ENCODE measurements at regions not wholly inside any gene's neighbourhood (a gene's known extent, or its start where the extent isn't known, plus 50 kb on each side); places are given as distances from the start of the nearest gene placed in this dataset.
A peak's percentile ranks its signal among the peaks of the same experiment; 100 is the strongest.
"Not testable (repeated sequence)": the region's sequence is repeated elsewhere in the genome, so short reads cannot be mapped to it uniquely, and the experiment has no call there.

GRCh38 chr1:195686764-195687163 lies 921.5 kb downstream of the KCNT2 start:
- TF ChIP-seq CTCF (IDR thresholded peaks at IDR 0.05; ENCODE audit: extremely low read depth, low read depth, low read length): no peak
- Histone ChIP-seq H3K27me3 (ENCODE audit: insufficient read depth, low read length) (no peaks in the 10 kb centered on the region), H3K4me2 (ENCODE audit: insufficient read depth, low read length) (no peak overlapping the region), H3K4me1 (ENCODE audit: insufficient read depth, low read length) (no peaks in the 10 kb centered on the region), H3K79me2 (ENCODE audit: insufficient read depth, low read length) (no peaks in the 10 kb centered on the region), H3K36me3 (ENCODE audit: insufficient read depth, low read length) (no peaks in the 10 kb centered on the region), H4K20me1 (ENCODE audit: insufficient read depth, low read length) (no peaks in the 10 kb centered on the region), H2AFZ (ENCODE audit: low read length) (no peak overlapping the region), H3K27ac (ENCODE audit: low read depth, low read length) (no peak overlapping the region), H3K9me3 (ENCODE audit: low read depth, low read length) (no peaks in the 10 kb centered on the region), H3K4me3 (ENCODE audit: insufficient read depth, low read length) (no peak overlapping the region)
- DNase-seq (ENCODE audit: insufficient read length, low spot score, missing footprints): no peak

DNA sequence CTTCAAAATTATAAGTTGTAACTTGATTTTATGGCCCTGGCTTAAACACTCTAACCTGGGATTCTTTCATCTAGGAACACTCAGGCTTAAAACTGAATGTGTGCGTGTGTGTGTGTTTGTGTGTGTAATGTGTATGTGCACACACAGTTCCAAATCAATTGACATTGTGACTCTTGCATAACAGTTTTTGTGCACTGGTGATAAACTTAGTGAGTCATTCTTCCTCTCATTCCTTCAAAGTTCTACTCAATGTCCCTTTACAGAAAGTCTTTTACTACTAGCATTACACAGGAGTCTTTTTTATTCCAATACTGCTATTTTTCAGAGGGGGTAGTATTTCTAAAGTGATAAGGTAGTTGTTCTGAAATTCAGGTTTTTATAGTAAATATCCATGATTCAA lies 943.6 kb downstream of the KCNT2 start:
- peak; percentile 9 for DNase-seq (ENCODE audit: insufficient read length, low spot score, missing footprints)
- no peak overlapping the region for H3K4me3 ChIP-seq (ENCODE audit: insufficient read depth, low read length)
- no peak overlapping the region for H3K4me2 ChIP-seq (ENCODE audit: insufficient read depth, low read length)

DNA sequence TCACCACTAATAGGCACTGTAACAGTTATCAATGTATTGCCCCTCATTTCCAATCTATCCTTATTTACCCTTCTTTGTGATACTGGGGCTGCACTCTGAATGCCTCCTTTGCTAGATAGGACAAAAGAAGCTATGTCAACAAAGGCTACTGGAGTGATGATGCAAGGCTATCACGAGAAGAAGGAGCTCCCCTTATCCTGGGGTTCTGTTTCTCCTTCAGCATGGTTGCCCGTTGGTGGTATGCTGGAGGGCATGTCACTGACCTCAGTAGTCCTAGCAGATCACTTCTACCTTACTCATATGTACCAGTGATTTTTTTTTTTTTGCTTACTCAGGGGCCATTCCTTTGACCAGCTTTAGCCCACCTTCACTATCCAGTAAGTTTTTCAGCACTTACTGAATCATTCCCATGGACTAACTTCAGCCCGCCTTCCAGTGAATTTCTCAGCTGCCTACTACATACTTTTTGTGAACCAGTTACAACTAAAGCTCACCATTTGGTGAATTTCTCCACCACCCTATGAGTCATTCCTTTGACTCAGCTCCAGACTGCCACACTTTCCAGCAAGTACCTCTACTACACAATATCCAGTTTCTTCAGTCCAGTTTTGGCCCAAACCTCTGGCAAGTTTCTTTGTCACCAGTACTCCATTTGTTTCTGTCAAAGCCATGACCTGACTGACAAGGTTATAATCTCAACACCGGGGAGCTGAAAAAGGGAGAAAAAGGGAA lies 944.5 kb downstream of the KCNT2 start:
- Histone ChIP-seq H3K79me2 (ENCODE audit: insufficient read depth, low read length) (no peaks in the 10 kb centered on the region), H3K27ac (ENCODE audit: low read depth, low read length) (no peak overlapping the region)
- TF ChIP-seq CTCF (IDR thresholded peaks at IDR 0.05; ENCODE audit: extremely low read depth, low read depth, low read length): no peak

More for the DNA sequence above, 943.6 kb downstream of the KCNT2 start:
- Histone ChIP-seq H2AFZ (ENCODE audit: low read length) (no peak overlapping the region), H3K9me3 (ENCODE audit: low read depth, low read length) (no peaks in the 10 kb centered on the region), H4K20me1 (ENCODE audit: insufficient read depth, low read length) (no peaks in the 10 kb centered on the region), H3K79me2 (ENCODE audit: insufficient read depth, low read length) (no peaks in the 10 kb centered on the region), H3K4me1 (ENCODE audit: insufficient read depth, low read length) (no peaks in the 10 kb centered on the region), H3K36me3 (ENCODE audit: insufficient read depth, low read length) (no peaks in the 10 kb centered on the region), H3K27me3 (ENCODE audit: insufficient read depth, low read length) (no peaks in the 10 kb centered on the region), H3K27ac (ENCODE audit: low read depth, low read length) (no peak overlapping the region)
- TF ChIP-seq CTCF (IDR thresholded peaks at IDR 0.05; ENCODE audit: extremely low read depth, low read depth, low read length): no peak

DNA sequence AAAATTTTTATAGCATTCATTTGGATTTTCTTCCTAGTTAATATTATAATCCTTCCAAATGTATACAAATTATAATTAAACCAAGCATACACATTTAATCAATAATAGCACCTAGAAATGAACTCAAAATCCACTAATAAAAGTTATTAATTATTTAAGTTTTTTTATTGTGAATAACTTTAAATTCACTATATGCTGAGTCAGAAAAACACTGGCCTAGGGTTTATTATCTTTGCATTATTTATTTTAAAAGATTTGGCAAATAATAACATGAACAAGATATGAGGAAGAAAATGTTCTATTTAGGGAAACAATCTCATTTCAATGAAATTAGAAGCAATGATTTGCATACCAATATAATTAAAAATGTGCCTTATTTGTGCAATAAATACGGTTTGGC lies 951.5 kb downstream of the KCNT2 start:
- no peak overlapping the region for H3K27ac ChIP-seq (ENCODE audit: low read depth, low read length)
- no peak for DNase-seq (ENCODE audit: insufficient read length, low spot score, missing footprints)
- no peaks in the 10 kb centered on the region for H3K9me3 ChIP-seq (ENCODE audit: low read depth, low read length)
- H4K20me1 ChIP-seq (ENCODE audit: insufficient read depth, low read length): no peaks in the 10 kb centered on the region
- H2AFZ ChIP-seq (ENCODE audit: low read length): no peak overlapping the region
- no peaks in the 10 kb centered on the region for H3K36me3 ChIP-seq (ENCODE audit: insufficient read depth, low read length)
- H3K27me3 ChIP-seq (ENCODE audit: insufficient read depth, low read length): no peaks in the 10 kb centered on the region
- no peak for TF ChIP-seq CTCF (IDR thresholded peaks at IDR 0.05; ENCODE audit: extremely low read depth, low read depth, low read length)
- H3K4me1 ChIP-seq (ENCODE audit: insufficient read depth, low read length): no peaks in the 10 kb centered on the region
- H3K79me2 ChIP-seq (ENCODE audit: insufficient read depth, low read length): no peaks in the 10 kb centered on the region
- no peak overlapping the region for H3K4me2 ChIP-seq (ENCODE audit: insufficient read depth, low read length)
- H3K4me3 ChIP-seq (ENCODE audit: insufficient read depth, low read length): no peak overlapping the region

More for the DNA sequence above, 944.5 kb downstream of the KCNT2 start:
- Histone ChIP-seq H3K4me2 (ENCODE audit: insufficient read depth, low read length) (no peak overlapping the region), H3K4me3 (ENCODE audit: insufficient read depth, low read length) (no peak overlapping the region), H3K9me3 (ENCODE audit: low read depth, low read length) (no peaks in the 10 kb centered on the region), H3K4me1 (ENCODE audit: insufficient read depth, low read length) (no peaks in the 10 kb centered on the region), H3K27me3 (ENCODE audit: insufficient read depth, low read length) (no peaks in the 10 kb centered on the region), H4K20me1 (ENCODE audit: insufficient read depth, low read length) (no peaks in the 10 kb centered on the region), H3K36me3 (ENCODE audit: insufficient read depth, low read length) (no peaks in the 10 kb centered on the region), H2AFZ (ENCODE audit: low read length) (no peak overlapping the region)
- DNase-seq (ENCODE audit: insufficient read length, low spot score, missing footprints): no peak

- not testable (repeated sequence) for H3K36me3 ChIP-seq (ENCODE audit: insufficient read depth, low read length)
These were observed 959.4 kb downstream of the KCNT2 start for GRCh38 chr1:195648875-195649274.

More at GRCh38 chr1:195648875-195649274, 959.4 kb downstream of the KCNT2 start:
- H3K4me1 ChIP-seq (ENCODE audit: insufficient read depth, low read length); DNase-seq (ENCODE audit: insufficient read length, low spot score, missing footprints); H3K27ac ChIP-seq (ENCODE audit: low read depth, low read length); H3K4me3 ChIP-seq (ENCODE audit: insufficient read depth, low read length); H3K27me3 ChIP-seq (ENCODE audit: insufficient read depth, low read length); H3K79me2 ChIP-seq (ENCODE audit: insufficient read depth, low read length); H2AFZ ChIP-seq (ENCODE audit: low read length); H3K9me3 ChIP-seq (ENCODE audit: low read depth, low read length); H4K20me1 ChIP-seq (ENCODE audit: insufficient read depth, low read length); H3K4me2 ChIP-seq (ENCODE audit: insufficient read depth, low read length): not testable (repeated sequence)

Measured in osteoblast (primary cell).